Activated T-cell treated with anti-CD3 and anti-CD28 coated beads for 48 hours (primary cell): ENCODE measurements at regions not wholly inside any gene's neighbourhood (a gene's known extent, or its start where the extent isn't known, plus 50 kb on each side); places are given as distances from the start of the nearest gene placed in this dataset.
"Not testable (repeated sequence)": the region's sequence is repeated elsewhere in the genome, so short reads cannot be mapped to it uniquely, and the experiment has no call there.

ENCODE experiments used
- DNase-seq: peaks from one replicate; pipeline ENCODE4 v3.0.0-alpha.2; 2020; ENCODE audit warnings: low read depth

- DNase-seq, result not testable (repeated sequence)
Observed at GRCh38 chr3:168779970-168780645, 684.4 kb upstream of the GOLIM4 start.

- DNase-seq, result no peak
Observed at GRCh38 chr3:168753724-168754123, 658.0 kb upstream of the GOLIM4 start.

- DNase-seq, result no peak
Observed at GRCh38 chr3:168752339-168752738, 656.6 kb upstream of the GOLIM4 start.

GRCh38 chr3:168747697-168748096, 652.0 kb upstream of the GOLIM4 start:
- no peak for DNase-seq

GRCh38 chr3:168738527-168739325, 643.0 kb upstream of the GOLIM4 start:
- no peak for DNase-seq

- DNase-seq, result no peak
Observed at GRCh38 chr3:168736202-168736601, 640.5 kb upstream of the GOLIM4 start.

GRCh38 chr3:168730073-168730472, 634.3 kb upstream of the GOLIM4 start:
- no peak for DNase-seq

- DNase-seq, result no peak
Observed at GRCh38 chr3:168722091-168722490, 626.4 kb upstream of the GOLIM4 start.

- no peak for DNase-seq
Observed at GRCh38 chr3:168714609-168715240, 619.0 kb upstream of the GOLIM4 start.

GRCh38 chr3:168709073-168709472, 613.3 kb upstream of the GOLIM4 start:
- DNase-seq, result no peak

GRCh38 chr3:168707900-168708299, 612.2 kb upstream of the GOLIM4 start:
- no peak for DNase-seq

GRCh38 chr3:168705412-168705811, 609.7 kb upstream of the GOLIM4 start:
- no peak for DNase-seq

GRCh38 chr3:168696051-168696450, 600.3 kb upstream of the GOLIM4 start:
- no peak for DNase-seq

- no peak for DNase-seq
Observed at GRCh38 chr3:168693870-168694269, 598.1 kb upstream of the GOLIM4 start.

- no peak for DNase-seq
Observed at GRCh38 chr3:168688267-168688666, 592.5 kb upstream of the GOLIM4 start.

- DNase-seq, result no peak
Observed at GRCh38 chr3:168684519-168684918, 588.8 kb upstream of the GOLIM4 start.

GRCh38 chr3:168678730-168679129, 583.0 kb upstream of the GOLIM4 start:
- DNase-seq, result no peak

- DNase-seq, result no peak
Observed at GRCh38 chr3:168671091-168671490, 575.4 kb upstream of the GOLIM4 start.

- not testable (repeated sequence) for DNase-seq
Observed at GRCh38 chr3:168660879-168661657, 565.3 kb upstream of the GOLIM4 start.

- DNase-seq, result no peak
Observed at GRCh38 chr3:168659015-168659414, 563.3 kb upstream of the GOLIM4 start.

GRCh38 chr3:168655611-168656010, 559.9 kb upstream of the GOLIM4 start:
- DNase-seq, result no peak

GRCh38 chr3:168654700-168655099, 559.0 kb upstream of the GOLIM4 start:
- no peak for DNase-seq
